ENCODE measurements at regions not wholly inside any gene's neighbourhood (a gene's known extent, or its start where the extent isn't known, plus 50 kb on each side); places are given as distances from the start of the nearest gene placed in this dataset.

GRCh38 chr2:17184512-17184911, 333.7 kb downstream of the RAD51AP2 start:
- no peak for TF ChIP-seq EZH2phosphoT487 (IDR thresholded peaks at IDR 0.05; ENCODE audit: low read depth)
- TF ChIP-seq CTCF (IDR thresholded peaks at IDR 0.05; ENCODE audit: low read depth, low read length) = no peak
